AG04450 (cell line): ENCODE measurements at regions not wholly inside any gene's neighbourhood (a gene's known extent, or its start where the extent isn't known, plus 50 kb on each side); places are given as distances from the start of the nearest gene placed in this dataset.

Experiments used
- CTCF ChIA-PET: fragments of 300-600, 350-600 bp; formaldehyde crosslinking; extraction: SDS; loops from one replicate; lab custom pipeline; 2022; ENCODE audit warnings: antibody characterized with exemption, inconsistent platforms; lab: Charles Lee
- POLR2A ChIA-PET: fragments of 350-600 bp; formaldehyde crosslinking; extraction: SDS; loops from one replicate; lab custom pipeline; 2021; ENCODE audit warnings: antibody characterized with exemption, inconsistent platforms; lab: Yijun Ruan, JAX
- DNase-seq: peaks from one replicate; pipeline ENCODE4 v3.0.0-alpha.2; 2011; ENCODE audit warnings: low read depth, low spot score
- H3K27ac ChIP-seq: one replicate; pipeline ENCODE4 v1.5.1; 2012; ENCODE audit warnings: low read depth, low read length, control low read depth
- H3K27me3 ChIP-seq: one replicate; pipeline ENCODE4 v1.6.0; 2012; ENCODE audit warnings: low read length; ENCODE audit not compliant: control insufficient read depth, insufficient read depth
- H3K4me3 ChIP-seq: 2 replicates; pipeline ENCODE4 v1.5.1; 2011; ENCODE audit warnings: mild to moderate bottlenecking, low read depth, low read length, control low read depth
- H3K9me3 ChIP-seq: 2 replicates; pipeline ENCODE4 v1.5.1; 2012; ENCODE audit warnings: low read length; ENCODE audit not compliant: control insufficient read depth, insufficient read depth
- TF ChIP-seq, protein P1 (sequence below): IDR thresholded peaks from 2 replicates; pipeline ENCODE4 v1.5.1; 2011; ENCODE audit warnings: low read depth, low read length, control low read depth, inconsistent platforms

DNA sequence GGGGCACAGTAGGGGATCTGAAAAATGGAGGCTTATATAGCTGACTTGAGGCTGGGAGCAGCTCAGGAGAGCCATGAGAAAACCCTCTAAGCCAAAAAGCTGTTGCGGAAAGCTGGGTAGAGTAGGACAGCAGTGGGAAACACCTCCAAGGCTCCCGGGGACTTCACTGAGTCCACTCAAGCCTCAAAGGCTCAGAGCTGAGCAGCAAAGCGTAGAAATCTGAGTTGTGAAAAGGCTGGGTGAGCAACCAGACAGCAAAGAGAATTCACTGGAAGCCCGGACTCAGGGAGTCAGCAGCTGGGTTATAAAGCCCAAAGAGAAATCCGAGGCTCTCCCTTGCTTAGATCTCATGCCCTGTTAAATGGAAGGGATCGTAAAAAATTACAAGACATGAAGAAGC is 905.0 kb downstream of the EFNB2 start:
- Histone ChIP-seq H3K9me3 (no peaks in the 10 kb centered on the region), H3K4me3 (no peak overlapping the region), H3K27me3 (no peaks in the 10 kb centered on the region), H3K27ac (no peak overlapping the region)
- POLR2A ChIA-PET: no interaction called here
- CTCF ChIA-PET: no interaction called here
- TF ChIP-seq, protein P1, sequence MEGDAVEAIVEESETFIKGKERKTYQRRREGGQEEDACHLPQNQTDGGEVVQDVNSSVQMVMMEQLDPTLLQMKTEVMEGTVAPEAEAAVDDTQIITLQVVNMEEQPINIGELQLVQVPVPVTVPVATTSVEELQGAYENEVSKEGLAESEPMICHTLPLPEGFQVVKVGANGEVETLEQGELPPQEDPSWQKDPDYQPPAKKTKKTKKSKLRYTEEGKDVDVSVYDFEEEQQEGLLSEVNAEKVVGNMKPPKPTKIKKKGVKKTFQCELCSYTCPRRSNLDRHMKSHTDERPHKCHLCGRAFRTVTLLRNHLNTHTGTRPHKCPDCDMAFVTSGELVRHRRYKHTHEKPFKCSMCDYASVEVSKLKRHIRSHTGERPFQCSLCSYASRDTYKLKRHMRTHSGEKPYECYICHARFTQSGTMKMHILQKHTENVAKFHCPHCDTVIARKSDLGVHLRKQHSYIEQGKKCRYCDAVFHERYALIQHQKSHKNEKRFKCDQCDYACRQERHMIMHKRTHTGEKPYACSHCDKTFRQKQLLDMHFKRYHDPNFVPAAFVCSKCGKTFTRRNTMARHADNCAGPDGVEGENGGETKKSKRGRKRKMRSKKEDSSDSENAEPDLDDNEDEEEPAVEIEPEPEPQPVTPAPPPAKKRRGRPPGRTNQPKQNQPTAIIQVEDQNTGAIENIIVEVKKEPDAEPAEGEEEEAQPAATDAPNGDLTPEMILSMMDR: no peak
- no peak for DNase-seq

DNA sequence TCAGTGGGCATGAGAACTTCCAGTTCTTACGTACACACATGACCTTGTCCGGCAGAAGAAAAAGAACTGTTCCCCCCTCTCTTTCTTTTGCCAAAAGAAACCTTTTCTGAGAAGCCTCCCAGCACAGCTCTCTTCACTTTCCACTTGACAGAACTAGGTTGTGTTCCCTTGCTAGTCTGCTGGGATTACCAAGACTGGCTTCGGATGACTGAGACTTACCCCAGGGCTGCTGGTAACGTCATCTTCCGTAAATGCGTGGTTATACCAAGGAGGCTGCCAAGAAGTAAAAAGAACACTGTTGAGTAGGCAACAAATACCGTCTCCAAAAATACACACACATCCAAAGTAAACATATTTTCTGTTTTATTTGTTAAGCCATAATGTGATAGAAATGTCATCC is 908.2 kb downstream of the EFNB2 start:
- no peak for DNase-seq
- POLR2A ChIA-PET: no interaction called here
- CTCF ChIA-PET: interaction anchor here (1.2 kb wide), 1 partner anchor 53 kb away, joined by 4 read pairs; no protein-coding TSS in a partner anchor
- no peak overlapping the region for H3K27ac ChIP-seq
- no peaks in the 10 kb centered on the region for H3K27me3 ChIP-seq
- H3K9me3 ChIP-seq: no peaks in the 10 kb centered on the region
- H3K4me3 ChIP-seq: no peak overlapping the region
- TF ChIP-seq, protein P1: no peak

DNA sequence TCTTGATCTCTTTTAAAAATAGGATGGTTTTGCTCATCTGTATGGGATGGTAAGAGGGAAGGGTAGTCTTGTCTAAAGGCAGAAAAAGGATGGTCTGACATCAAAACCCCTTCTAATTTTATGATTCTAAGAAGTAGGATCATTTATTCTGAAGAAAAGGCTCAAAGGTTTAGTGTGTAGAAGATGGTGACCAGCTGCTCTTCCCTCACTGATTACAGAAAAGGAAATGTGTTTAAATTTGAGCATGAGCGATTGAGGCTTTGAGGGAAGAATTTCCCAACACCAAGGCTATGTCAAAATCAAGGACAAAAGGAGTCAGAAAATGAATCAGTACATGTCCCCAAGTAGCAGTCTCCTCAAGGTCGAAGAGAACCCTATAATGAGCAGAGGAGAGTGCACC is 909.8 kb downstream of the EFNB2 start:
- TF ChIP-seq, protein P1: no peak
- DNase-seq: no peak
- no peak overlapping the region for H3K27ac ChIP-seq
- CTCF ChIA-PET: no interaction called here
- no peaks in the 10 kb centered on the region for H3K9me3 ChIP-seq
- POLR2A ChIA-PET: no interaction called here
- H3K27me3 ChIP-seq: no peaks in the 10 kb centered on the region
- no peak overlapping the region for H3K4me3 ChIP-seq

DNA sequence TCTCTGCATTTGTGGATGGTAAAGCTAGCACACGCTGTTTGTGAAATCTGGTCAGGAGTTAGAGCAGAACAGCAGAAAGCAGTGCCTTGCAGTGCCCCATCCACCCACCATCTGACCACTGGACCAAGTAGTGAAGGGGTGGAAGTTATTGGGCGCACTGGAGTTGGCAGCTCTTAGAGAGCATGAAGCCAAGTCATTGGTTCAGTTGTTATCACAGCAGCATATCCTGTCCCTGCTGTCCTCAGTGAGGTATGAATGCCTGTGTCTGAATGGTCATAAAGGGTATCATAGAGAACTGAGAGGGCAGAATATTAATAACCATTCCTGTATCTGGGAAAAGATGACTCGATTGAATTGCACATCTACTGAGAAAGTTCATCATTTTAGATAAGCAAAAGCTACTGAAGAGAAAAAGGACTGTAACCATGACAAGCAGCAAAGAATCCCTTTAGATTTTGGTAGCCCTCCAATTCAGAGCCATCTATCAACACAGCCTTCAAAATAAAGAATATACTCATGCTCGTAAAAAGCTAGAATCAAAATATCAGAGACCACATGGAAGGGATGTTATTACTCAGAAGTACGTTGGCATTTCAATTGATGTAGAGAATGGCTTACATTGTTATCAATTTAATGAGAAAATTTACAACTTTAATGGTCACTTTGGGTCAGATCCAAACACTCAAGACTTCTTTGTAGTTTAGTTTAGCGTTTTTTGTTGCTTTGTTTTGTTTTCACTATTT is 919.0 kb downstream of the EFNB2 start:
- TF ChIP-seq, protein P1: no peak
- ChIA-PET POLR2A (no interaction called here), CTCF (no interaction called here)
- Histone ChIP-seq H3K27ac (no peak overlapping the region), H3K27me3 (no peaks in the 10 kb centered on the region), H3K9me3 (no peaks in the 10 kb centered on the region), H3K4me3 (no peak overlapping the region)
- no peak for DNase-seq

DNA sequence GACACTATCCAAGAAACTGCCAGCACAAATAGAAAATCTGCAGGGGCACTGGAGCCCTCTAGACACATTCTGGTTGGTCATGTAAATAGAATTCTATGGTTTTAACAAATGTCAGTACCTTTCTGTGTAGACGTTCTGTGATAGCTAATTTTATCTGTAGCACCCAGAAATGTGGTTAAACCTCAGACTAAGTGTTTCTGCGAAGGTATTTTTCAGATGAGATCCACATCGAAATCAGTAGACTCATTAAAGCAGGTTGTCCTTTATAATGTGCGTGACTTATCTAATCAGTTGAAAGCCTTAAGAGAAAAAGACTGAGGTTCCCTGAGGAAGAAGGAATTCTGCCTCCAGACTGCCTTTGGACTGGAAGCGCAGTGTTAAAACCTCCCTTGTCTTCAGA is 922.9 kb downstream of the EFNB2 start:
- Histone ChIP-seq H3K9me3 (no peaks in the 10 kb centered on the region), H3K27me3 (no peaks in the 10 kb centered on the region), H3K4me3 (no peak overlapping the region), H3K27ac (no peak overlapping the region)
- TF ChIP-seq, protein P1: no peak
- ChIA-PET POLR2A (no interaction called here), CTCF (no interaction called here)
- no peak for DNase-seq
